ENCODE measurements at regions not wholly inside any gene's neighbourhood (a gene's known extent, or its start where the extent isn't known, plus 50 kb on each side); places are given as distances from the start of the nearest gene placed in this dataset.

GRCh38 chr5:89723907-89724306 lies 685.6 kb downstream of the CETN3 start:
- TF ChIP-seq CTCF (IDR thresholded peaks at IDR 0.05), result no peak
- TF ChIP-seq POLR2AphosphoS5 (IDR thresholded peaks at IDR 0.05), result no peak
- TF ChIP-seq POLR2A (IDR thresholded peaks at IDR 0.05), result no peak
